H9 (cell line): ENCODE measurements at regions not wholly inside any gene's neighbourhood (a gene's known extent, or its start where the extent isn't known, plus 50 kb on each side); places are given as distances from the start of the nearest gene placed in this dataset.
"Not testable (repeated sequence)": the region's sequence is repeated elsewhere in the genome, so short reads cannot be mapped to it uniquely, and the experiment has no call there.

Experiments
- DNase-seq: peaks from one replicate; pipeline ENCODE4 v3.0.0-alpha.2; 2017
- H2AFZ ChIP-seq: one replicate; pipeline ENCODE4 v1.6.1; 2013; ENCODE audit warnings: mild to moderate bottlenecking, low read length, control low read depth, moderate library complexity
- H2AK5ac ChIP-seq: 2 replicates; pipeline ENCODE4 v1.6.1; 2013; ENCODE audit warnings: low read length, control low read depth, mixed read lengths; ENCODE audit not compliant: insufficient read length
- H2BK120ac ChIP-seq: one replicate; pipeline ENCODE4 v1.6.1; 2013; ENCODE audit warnings: low read depth, mild to moderate bottlenecking, low read length, control low read depth, inconsistent platforms; ENCODE audit not compliant: poor library complexity, severe bottlenecking
- H2BK12ac ChIP-seq: 2 replicates; pipeline ENCODE4 v1.6.1; 2013; ENCODE audit warnings: low read length, control low read depth, mixed read lengths, low read depth; ENCODE audit not compliant: insufficient read length
- H2BK15ac ChIP-seq: 2 replicates; pipeline ENCODE4 v1.6.1; 2013; ENCODE audit warnings: low read depth, low read length, control low read depth
- H2BK20ac ChIP-seq: one replicate; pipeline ENCODE4 v1.6.1; 2013; ENCODE audit warnings: low read depth, mild to moderate bottlenecking, low read length, control low read depth, inconsistent platforms; ENCODE audit not compliant: poor library complexity, severe bottlenecking
- H2BK5ac ChIP-seq: 2 replicates; pipeline ENCODE4 v1.6.1; 2013; ENCODE audit warnings: low read length, control low read depth, mixed read lengths; ENCODE audit not compliant: insufficient read length
- H3K14ac ChIP-seq: 2 replicates; pipeline ENCODE4 v1.6.1; 2013; ENCODE audit warnings: low read length, control low read depth; ENCODE audit not compliant: insufficient read depth
- H3K18ac ChIP-seq: 2 replicates; pipeline ENCODE4 v1.6.1; 2013; ENCODE audit warnings: low read depth, mild to moderate bottlenecking, mixed read lengths, low read length, control low read depth; ENCODE audit not compliant: insufficient read length
- H3K23ac ChIP-seq: 2 replicates; pipeline ENCODE4 v1.6.1; 2013; ENCODE audit warnings: low read length, control low read depth, mixed read lengths, low read depth; ENCODE audit not compliant: insufficient read length
- H3K23me2 ChIP-seq: 2 replicates; pipeline ENCODE4 v1.6.1; 2013; ENCODE audit warnings: low read depth, mild to moderate bottlenecking, mixed read lengths, low read length, control low read depth; ENCODE audit not compliant: insufficient read length, poor library complexity, severe bottlenecking
- H3K27ac ChIP-seq: 2 replicates; pipeline ENCODE4 v1.5.1; 2013; ENCODE audit warnings: low read length, control low read depth, mixed read lengths, low read depth; ENCODE audit not compliant: insufficient read length
- H3K27me3 ChIP-seq: 2 replicates; pipeline ENCODE4 v1.6.1; 2013; ENCODE audit warnings: low read length, control low read depth, inconsistent platforms; ENCODE audit not compliant: insufficient read depth
- H3K4ac ChIP-seq: 2 replicates; pipeline ENCODE4 v1.6.1; 2013; ENCODE audit warnings: low read depth, mild to moderate bottlenecking, control low read depth, inconsistent platforms, low read length, moderate library complexity
- H3K4me1 ChIP-seq: 2 replicates; pipeline ENCODE4 v1.6.1; 2013; ENCODE audit warnings: low read length, control low read depth, inconsistent platforms; ENCODE audit not compliant: insufficient read depth
- H3K4me2 ChIP-seq: 2 replicates; pipeline ENCODE4 v1.6.1; 2013; ENCODE audit warnings: low read length, control low read depth, mixed read lengths; ENCODE audit not compliant: insufficient read length, insufficient read depth
- H3K56ac ChIP-seq: 2 replicates; pipeline ENCODE4 v1.6.1; 2013; ENCODE audit warnings: low read depth, mild to moderate bottlenecking, mixed read lengths, low read length, control low read depth; ENCODE audit not compliant: insufficient read length
- H3K79me1 ChIP-seq: 2 replicates; pipeline ENCODE4 v1.6.1; 2013; ENCODE audit warnings: low read depth, mild to moderate bottlenecking, moderate library complexity, low read length, control low read depth, inconsistent platforms; ENCODE audit not compliant: insufficient read depth, poor library complexity, severe bottlenecking
- H3K79me2 ChIP-seq: 2 replicates; pipeline ENCODE4 v1.6.1; 2013; ENCODE audit warnings: low read length, control low read depth, inconsistent platforms; ENCODE audit not compliant: insufficient read depth
- H3K9ac ChIP-seq: 2 replicates; pipeline ENCODE4 v1.6.1; 2013; ENCODE audit warnings: low read length, control low read depth, mixed read lengths; ENCODE audit not compliant: insufficient read length; ENCODE audit errors: extremely low read depth
- H3K9me3 ChIP-seq: one replicate; pipeline ENCODE4 v1.6.1; 2013; ENCODE audit warnings: low read depth, low read length, inconsistent platforms; ENCODE audit not compliant: control insufficient read depth
- H3T11ph ChIP-seq: one replicate; pipeline ENCODE4 v1.6.1; 2013; ENCODE audit warnings: mild to moderate bottlenecking, low read length, control low read depth, inconsistent platforms
- H4K20me1 ChIP-seq: one replicate; pipeline ENCODE4 v1.6.1; 2013; ENCODE audit not compliant: control insufficient read depth, insufficient read length, insufficient read depth
- H4K5ac ChIP-seq: 2 replicates; pipeline ENCODE4 v1.6.1; 2013; ENCODE audit warnings: low read depth, mild to moderate bottlenecking, mixed read lengths, low read length, control low read depth; ENCODE audit not compliant: insufficient read length
- H4K8ac ChIP-seq: replicated peaks from 2 replicates; pipeline ENCODE4 v1.6.1; 2013; ENCODE audit warnings: low read length, control low read depth, mixed read lengths, low read depth; ENCODE audit not compliant: insufficient read length
- H4K91ac ChIP-seq: 2 replicates; pipeline ENCODE4 v1.6.1; 2013; ENCODE audit warnings: low read depth, mild to moderate bottlenecking, moderate library complexity, mixed read lengths, low read length, control low read depth; ENCODE audit not compliant: insufficient read length
- H3K27ac Mint-ChIP-seq, 3 experiments: 2 replicates in 2 of 3; 3 replicates in 1 of 3; pipeline ENCODE4 v1.8.0; 2020 to 2021; ENCODE audit warnings: mixed read lengths in 3 of 3, mild to moderate bottlenecking in 1 of 3, moderate library complexity in 1 of 3
- H3K27me3 Mint-ChIP-seq: 2 replicates; pipeline ENCODE4 v1.8.0; 2021; ENCODE audit warnings: low read depth, mild to moderate bottlenecking, moderate library complexity, mixed read lengths
- H3K36me3 Mint-ChIP-seq, 3 experiments: 2 replicates in 2 of 3; 3 replicates in 1 of 3; pipeline ENCODE4 v1.8.0; 2020 to 2021; ENCODE audit warnings: low read depth in 3 of 3, mixed read lengths in 3 of 3; ENCODE audit not compliant: insufficient read depth in 1 of 3
- H3K4me1 Mint-ChIP-seq, 2 experiments: 2 replicates each; pipeline ENCODE4 v1.8.0; 2020; ENCODE audit warnings: mixed read lengths in 2 of 2
- H3K4me3 Mint-ChIP-seq, 2 experiments: 2 replicates in 1 of 2; 3 replicates in 1 of 2; pipeline ENCODE4 v1.8.0; 2020 to 2021; ENCODE audit warnings: mild to moderate bottlenecking in 2 of 2, mixed read lengths in 2 of 2, moderate library complexity in 1 of 2
- H3K9me3 Mint-ChIP-seq, 2 experiments: 2 replicates in 1 of 2; 3 replicates in 1 of 2; pipeline ENCODE4 v1.8.0; 2020; ENCODE audit warnings: mild to moderate bottlenecking in 2 of 2, mixed read lengths in 2 of 2, moderate library complexity in 1 of 2
- WGBS: extraction: QIAGEN DNeasy Blood & Tissue Kit; methylation state at CpG from one replicate; pipeline ENCODE4 v1.1.7; 2013; ENCODE audit warnings: missing lambda C conversion rate, low lambda C conversion rate, mixed read lengths; ENCODE audit not compliant: insufficient read length; ENCODE audit errors: extremely low coverage; 5-methylcytosine and 5-hydroxymethylcytosine counted together

DNA sequence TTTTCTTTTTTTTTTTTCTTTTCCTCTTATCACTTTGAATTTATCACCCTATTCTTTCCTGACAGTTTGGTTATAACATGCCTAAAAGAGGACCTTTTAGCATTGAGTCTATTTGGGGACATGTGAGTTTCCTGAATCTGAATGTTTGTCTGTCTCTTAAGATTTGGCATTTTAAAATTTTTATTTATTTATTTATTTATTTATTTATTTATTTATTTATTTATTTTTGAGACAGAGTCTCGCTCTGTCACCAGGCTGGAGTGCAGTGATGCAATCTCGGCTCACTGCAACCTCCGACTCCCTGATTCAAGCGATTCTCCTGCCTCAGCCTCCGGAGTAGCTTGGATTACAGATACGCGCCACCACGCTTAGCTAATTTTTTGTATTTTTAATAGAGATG lies 412.4 kb downstream of the ZBBX start:
- H4K20me1 ChIP-seq, H2BK15ac ChIP-seq, H3K27me3 ChIP-seq, H3T11ph ChIP-seq, H3K18ac ChIP-seq, DNase-seq, H4K5ac ChIP-seq, H2AFZ ChIP-seq, H3K9ac ChIP-seq, H4K91ac ChIP-seq, H3K27ac ChIP-seq, H2BK120ac ChIP-seq, H3K79me1 ChIP-seq, H3K27me3 Mint-ChIP-seq, H2BK20ac ChIP-seq, H4K8ac ChIP-seq, H3K56ac ChIP-seq, H3K4me2 ChIP-seq, H3K23me2 ChIP-seq, H3K4me1 ChIP-seq, H3K79me2 ChIP-seq, H2BK12ac ChIP-seq, H3K9me3 Mint-ChIP-seq, H3K27ac Mint-ChIP-seq, H3K9me3 ChIP-seq, H2AK5ac ChIP-seq, H3K36me3 Mint-ChIP-seq, H2BK5ac ChIP-seq, H3K14ac ChIP-seq, H3K4me3 Mint-ChIP-seq, H3K4me1 Mint-ChIP-seq, H3K4ac ChIP-seq, H3K23ac ChIP-seq: not testable (repeated sequence)
- WGBS = no CpG with 5 or more reads among the region's 8 CpGs
